OCI-LY1 (cell line): ENCODE measurements at regions not wholly inside any gene's neighbourhood (a gene's known extent, or its start where the extent isn't known, plus 50 kb on each side); places are given as distances from the start of the nearest gene placed in this dataset.

ENCODE experiments used
- H2AFZ ChIP-seq: fragments of 200-600 bp; sonication (generic), shearing (Covaris generic); 2 replicates; pipeline ENCODE4 v1.6.0; 2014; ENCODE audit warnings: antibody characterized with exemption, mild to moderate bottlenecking, low read length
- H3F3A ChIP-seq: fragments of 200-600 bp; sonication (generic), shearing (Covaris generic); 2 replicates; pipeline ENCODE4 v1.6.0; 2014; ENCODE audit warnings: mild to moderate bottlenecking, antibody characterized with exemption, low read length, moderate library complexity; ENCODE audit not compliant: insufficient read depth
- H3K27ac ChIP-seq: fragments of 200-600 bp; sonication (generic); 2 replicates; pipeline ENCODE4 v1.5.1; 2014; ENCODE audit warnings: low read length, mixed run types, mild to moderate bottlenecking, low read depth; ENCODE audit not compliant: poor library complexity, severe bottlenecking
- H3K27me3 ChIP-seq: fragments of 200-600 bp; sonication (generic); 2 replicates; pipeline ENCODE4 v1.6.0; 2014; ENCODE audit warnings: antibody characterized with exemption, mild to moderate bottlenecking, low read length, moderate library complexity; ENCODE audit not compliant: insufficient read depth
- H3K36me3 ChIP-seq: fragments of 200-600 bp; sonication (generic); 2 replicates; pipeline ENCODE4 v1.6.1; 2014; ENCODE audit warnings: mild to moderate bottlenecking, antibody characterized with exemption, low read length, moderate library complexity, mixed read lengths; ENCODE audit not compliant: insufficient read depth
- H3K4me1 ChIP-seq: fragments of 200-600 bp; sonication (generic); 2 replicates; pipeline ENCODE4 v1.5.1; 2014; ENCODE audit warnings: mild to moderate bottlenecking, low read length, moderate library complexity; ENCODE audit not compliant: insufficient read depth, severe bottlenecking
- H3K4me2 ChIP-seq: fragments of 200-600 bp; sonication (generic), shearing (Covaris generic); 2 replicates; pipeline ENCODE4 v1.6.1; 2014; ENCODE audit warnings: low read length
- H3K4me3 ChIP-seq: fragments of 200-600 bp; sonication (generic); 2 replicates; pipeline ENCODE4 v1.5.1; 2014; ENCODE audit warnings: low read length, low read depth, mild to moderate bottlenecking, mixed read lengths; ENCODE audit not compliant: poor library complexity, severe bottlenecking
- H3K79me2 ChIP-seq: fragments of 200-600 bp; shearing (Covaris generic); 2 replicates; pipeline ENCODE4 v1.6.1; 2016; ENCODE audit warnings: mixed run types, low read length, mixed read lengths; ENCODE audit not compliant: insufficient read depth
- H3K9ac ChIP-seq: fragments of 200-600 bp; sonication (generic), shearing (Covaris generic); 2 replicates; pipeline ENCODE4 v1.6.1; 2014; ENCODE audit warnings: mild to moderate bottlenecking, low read length, mixed read lengths
- H3K9me2 ChIP-seq: fragments of 200-600 bp; sonication (generic), shearing (Covaris generic); 2 replicates; pipeline ENCODE4 v1.6.1; 2014; ENCODE audit warnings: low read depth, mild to moderate bottlenecking, low read length, mixed read lengths
- H3K9me3 ChIP-seq: fragments of 200-600 bp; shearing (Covaris generic); 2 replicates; pipeline ENCODE4 v1.6.1; 2014; ENCODE audit warnings: low read length, mixed read lengths
- H4K20me1 ChIP-seq: fragments of 200-600 bp; sonication (generic), shearing (Covaris generic); 2 replicates; pipeline ENCODE4 v1.6.0; 2016; ENCODE audit warnings: mild to moderate bottlenecking, low read length; ENCODE audit not compliant: insufficient read depth
- EZH2 ChIP-seq: fragments of 200-600 bp; sonication (generic), shearing (Covaris generic); IDR thresholded peaks from 2 replicates; pipeline ENCODE4 v1.8.0; 2017; ENCODE audit warnings: borderline replicate concordance, mixed run types, mild to moderate bottlenecking, antibody characterized with exemption, low read length, moderate library complexity, mixed read lengths
- TF ChIP-seq, protein P1 (sequence below): fragments of 200-600 bp; sonication (generic), shearing (Covaris generic); IDR thresholded peaks from 2 replicates; pipeline ENCODE4 v1.5.1; 2017; ENCODE audit warnings: mild to moderate bottlenecking, antibody characterized with exemption, low read length, moderate library complexity, mixed read lengths

- Histone ChIP-seq H3F3A (no peaks in the 10 kb centered on the region), H3K9ac (no peak overlapping the region), H3K9me2 (no peaks in the 10 kb centered on the region), H2AFZ (no peak overlapping the region), H3K4me2 (no peak overlapping the region), H3K9me3 (no peaks in the 10 kb centered on the region), H4K20me1 (no peaks in the 10 kb centered on the region), H3K27ac (no peak overlapping the region), H3K4me3 (no peak overlapping the region), H3K79me2 (no peaks in the 10 kb centered on the region), H3K4me1 (no peaks in the 10 kb centered on the region), H3K36me3 (no peaks in the 10 kb centered on the region), H3K27me3 (no peaks in the 10 kb centered on the region)
- no peak for TF ChIP-seq EZH2
- TF ChIP-seq, protein P1, sequence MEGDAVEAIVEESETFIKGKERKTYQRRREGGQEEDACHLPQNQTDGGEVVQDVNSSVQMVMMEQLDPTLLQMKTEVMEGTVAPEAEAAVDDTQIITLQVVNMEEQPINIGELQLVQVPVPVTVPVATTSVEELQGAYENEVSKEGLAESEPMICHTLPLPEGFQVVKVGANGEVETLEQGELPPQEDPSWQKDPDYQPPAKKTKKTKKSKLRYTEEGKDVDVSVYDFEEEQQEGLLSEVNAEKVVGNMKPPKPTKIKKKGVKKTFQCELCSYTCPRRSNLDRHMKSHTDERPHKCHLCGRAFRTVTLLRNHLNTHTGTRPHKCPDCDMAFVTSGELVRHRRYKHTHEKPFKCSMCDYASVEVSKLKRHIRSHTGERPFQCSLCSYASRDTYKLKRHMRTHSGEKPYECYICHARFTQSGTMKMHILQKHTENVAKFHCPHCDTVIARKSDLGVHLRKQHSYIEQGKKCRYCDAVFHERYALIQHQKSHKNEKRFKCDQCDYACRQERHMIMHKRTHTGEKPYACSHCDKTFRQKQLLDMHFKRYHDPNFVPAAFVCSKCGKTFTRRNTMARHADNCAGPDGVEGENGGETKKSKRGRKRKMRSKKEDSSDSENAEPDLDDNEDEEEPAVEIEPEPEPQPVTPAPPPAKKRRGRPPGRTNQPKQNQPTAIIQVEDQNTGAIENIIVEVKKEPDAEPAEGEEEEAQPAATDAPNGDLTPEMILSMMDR, result no peak
These were observed 162.6 kb downstream of the RTL3 start for GRCh38 chrX:78496483-78496882.

DNA sequence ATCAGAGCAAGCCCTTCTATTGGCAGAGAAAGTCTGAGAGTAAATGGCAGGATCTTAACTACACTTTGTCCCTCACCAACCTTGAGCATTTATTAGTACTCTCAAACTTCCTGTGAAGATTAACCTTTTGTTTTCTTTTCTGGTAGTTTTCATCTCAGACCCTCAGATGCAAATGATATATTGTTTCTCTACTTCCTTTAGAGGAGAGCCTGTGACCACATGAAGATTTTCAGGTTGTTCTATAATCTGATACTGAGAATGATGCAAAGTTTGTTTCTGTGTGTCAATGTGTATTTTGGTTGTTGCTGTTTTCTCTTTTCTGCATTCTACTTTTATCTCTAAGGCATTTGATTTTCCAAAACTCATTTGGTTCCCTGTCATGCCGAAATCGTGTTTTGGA is 165.8 kb upstream of the CYSLTR1 start:
- H3K4me3 ChIP-seq, result no peak overlapping the region
- H3K79me2 ChIP-seq, result no peaks in the 10 kb centered on the region
- H3F3A ChIP-seq, result no peaks in the 10 kb centered on the region
- H3K36me3 ChIP-seq, result no peaks in the 10 kb centered on the region
- no peaks in the 10 kb centered on the region for H3K9me2 ChIP-seq
- H3K9me3 ChIP-seq, result no peaks in the 10 kb centered on the region
- no peak overlapping the region for H3K27ac ChIP-seq
- no peak overlapping the region for H2AFZ ChIP-seq
- H3K9ac ChIP-seq, result no peak overlapping the region
- H3K27me3 ChIP-seq, result no peaks in the 10 kb centered on the region
- H4K20me1 ChIP-seq, result no peaks in the 10 kb centered on the region
- no peak overlapping the region for H3K4me2 ChIP-seq
- H3K4me1 ChIP-seq, result no peaks in the 10 kb centered on the region
- TF ChIP-seq, protein P1, result no peak
- no peak for TF ChIP-seq EZH2

- Histone ChIP-seq H2AFZ (no peak overlapping the region), H3K9me3 (no peaks in the 10 kb centered on the region), H4K20me1 (no peaks in the 10 kb centered on the region), H3F3A (no peaks in the 10 kb centered on the region), H3K4me2 (no peak overlapping the region), H3K9ac (no peak overlapping the region), H3K4me3 (no peak overlapping the region), H3K79me2 (no peaks in the 10 kb centered on the region), H3K27me3 (no peaks in the 10 kb centered on the region), H3K27ac (no peak overlapping the region), H3K9me2 (no peaks in the 10 kb centered on the region), H3K4me1 (no peaks in the 10 kb centered on the region), H3K36me3 (no peaks in the 10 kb centered on the region)
- TF ChIP-seq, protein P1, result no peak
- no peak for TF ChIP-seq EZH2
These were observed 149.3 kb upstream of the CYSLTR1 start for GRCh38 chrX:78476701-78477100.
